IMR-90 (cell line): ENCODE measurements at regions not wholly inside any gene's neighbourhood (a gene's known extent, or its start where the extent isn't known, plus 50 kb on each side); places are given as distances from the start of the nearest gene placed in this dataset.

Experiments
- ATAC-seq: fragments of 200-7000 bp; cut with Tn5 transposase; 2 replicates; pipeline ENCODE4 v1.9.1; 2020; ENCODE audit warnings: low read depth, mild to moderate bottlenecking, moderate library complexity
- BruUV-seq: library from RNA; stranded (reverse); fragments of 400-500 nt; replicated peaks from 2 replicates; lab custom pipeline; 2021; lab: Mats Ljungman, UMichigan
- CTCF ChIA-PET: fragments of 300-600 bp; formaldehyde crosslinking; extraction: SDS; loops from one replicate; lab custom pipeline; 2021; ENCODE audit warnings: antibody characterized with exemption; lab: Yijun Ruan, JAX
- POLR2A ChIA-PET: fragments of 300-600 bp; sonication (Branson Sonifier 250); formaldehyde crosslinking; loops from one replicate; lab custom pipeline; 2022; ENCODE audit warnings: antibody characterized with exemption; ENCODE audit not compliant: unreplicated experiment; lab: Charles Lee
- DNase-seq: peaks from one replicate; pipeline ENCODE4 v3.0.0; 2013
- H2AFZ ChIP-seq: replicated peaks from 2 replicates; pipeline ENCODE3; 2013; ENCODE audit warnings: low read length, mild to moderate bottlenecking; ENCODE audit not compliant: poor library complexity
- H2AK5ac ChIP-seq: 2 replicates; pipeline ENCODE4 v1.6.1; 2013; ENCODE audit warnings: low read depth, low read length, inconsistent platforms
- H2AK9ac ChIP-seq: replicated peaks from 2 replicates; pipeline ENCODE3; 2013; ENCODE audit warnings: mild to moderate bottlenecking, low read depth, low read length, moderate library complexity; ENCODE audit not compliant: poor library complexity
- H2BK120ac ChIP-seq: 2 replicates; pipeline ENCODE4 v1.6.1; 2013; ENCODE audit warnings: low read depth, low read length, inconsistent platforms
- H2BK15ac ChIP-seq: 3 replicates; pipeline ENCODE4 v1.6.1; 2013; ENCODE audit warnings: low read depth, low read length, inconsistent platforms
- H2BK20ac ChIP-seq: 2 replicates; pipeline ENCODE4 v1.6.1; 2013; ENCODE audit warnings: low read depth, mild to moderate bottlenecking, inconsistent platforms, low read length, moderate library complexity
- H2BK5ac ChIP-seq: 2 replicates; pipeline ENCODE4 v1.6.1; 2013; ENCODE audit warnings: mild to moderate bottlenecking, low read depth, low read length, inconsistent platforms; ENCODE audit not compliant: poor library complexity, severe bottlenecking
- H3K14ac ChIP-seq: replicated peaks from 2 replicates; pipeline ENCODE4 v1.6.1; 2013; ENCODE audit warnings: low read depth, low read length, inconsistent platforms
- H3K18ac ChIP-seq: 2 replicates; pipeline ENCODE4 v1.6.1; 2013; ENCODE audit warnings: low read depth, low read length, control low read depth
- H3K23ac ChIP-seq: 2 replicates; pipeline ENCODE4 v1.6.1; 2013; ENCODE audit warnings: low read depth, low read length, inconsistent platforms
- H3K27ac ChIP-seq: 2 replicates; pipeline ENCODE4 v1.5.1; 2013; ENCODE audit warnings: mild to moderate bottlenecking, control low read depth, low read length; ENCODE audit not compliant: insufficient read depth
- H3K27me3 ChIP-seq: 2 replicates; pipeline ENCODE4 v1.6.1; 2013; ENCODE audit warnings: low read length; ENCODE audit not compliant: control insufficient read depth, insufficient read depth
- H3K36me3 ChIP-seq: 2 replicates; pipeline ENCODE4 v1.6.1; 2013; ENCODE audit warnings: low read length, mixed read lengths; ENCODE audit not compliant: control insufficient read depth, insufficient read depth
- H3K4ac ChIP-seq: 2 replicates; pipeline ENCODE4 v1.6.1; 2013; ENCODE audit warnings: low read depth, low read length, inconsistent platforms
- H3K4me1 ChIP-seq: 2 replicates; pipeline ENCODE4 v1.6.1; 2013; ENCODE audit warnings: low read length, mixed read lengths; ENCODE audit not compliant: control insufficient read depth, insufficient read depth
- H3K4me2 ChIP-seq: 2 replicates; pipeline ENCODE4 v1.6.1; 2013; ENCODE audit warnings: low read depth, mild to moderate bottlenecking, control low read depth, low read length, moderate library complexity
- H3K4me3 ChIP-seq: 2 replicates; pipeline ENCODE4 v1.5.1; 2013; ENCODE audit warnings: low read depth, mild to moderate bottlenecking, control low read depth, low read length, moderate library complexity; ENCODE audit not compliant: insufficient read depth
- H3K56ac ChIP-seq: 2 replicates; pipeline ENCODE4 v1.6.1; 2013; ENCODE audit warnings: low read length, inconsistent platforms; ENCODE audit not compliant: insufficient read depth; ENCODE audit errors: extremely low read depth
- H3K79me1 ChIP-seq, 2 experiments: 2 replicates each; pipeline ENCODE4 v1.6.1; 2013; ENCODE audit warnings: low read length in 2 of 2, inconsistent platforms in 1 of 2, low read depth in 1 of 2
- H3K9ac ChIP-seq: 2 replicates; pipeline ENCODE4 v1.6.1; 2013; ENCODE audit warnings: low read depth, low read length, control low read depth
- H3K9me1 ChIP-seq: 2 replicates; pipeline ENCODE4 v1.6.1; 2013; ENCODE audit warnings: low read length, inconsistent platforms; ENCODE audit not compliant: insufficient read depth
- H3K9me3 ChIP-seq: 2 replicates; pipeline ENCODE4 v1.6.1; 2013; ENCODE audit warnings: low read length; ENCODE audit not compliant: control insufficient read depth, insufficient read depth
- H4K20me1 ChIP-seq: 2 replicates; pipeline ENCODE4 v1.6.1; 2013; ENCODE audit warnings: low read length, inconsistent platforms; ENCODE audit not compliant: insufficient read depth
- H4K5ac ChIP-seq: 2 replicates; pipeline ENCODE4 v1.6.1; 2013; ENCODE audit warnings: mild to moderate bottlenecking, low read depth, low read length, control low read depth
- H4K8ac ChIP-seq, 2 experiments: 2 replicates each; pipeline ENCODE4 v1.6.1; 2013; ENCODE audit warnings: low read depth in 2 of 2, low read length in 2 of 2, control low read depth in 1 of 2, inconsistent platforms in 1 of 2
- H4K91ac ChIP-seq: 2 replicates; pipeline ENCODE4 v1.6.1; 2013; ENCODE audit warnings: low read depth, low read length, inconsistent platforms; ENCODE audit not compliant: insufficient read depth
- BHLHE40 ChIP-seq: fragments of 150-350 bp; IDR thresholded peaks from 2 replicates; pipeline ENCODE4 v1.6.1; 2016; ENCODE audit warnings: mild to moderate bottlenecking, low read depth, low read length
- CEBPB ChIP-seq: IDR thresholded peaks from 2 replicates; pipeline ENCODE4 v1.6.1; 2012; ENCODE audit warnings: low read depth, low read length, improper control_type of control experiment
- CHD1 ChIP-seq: IDR thresholded peaks from 2 replicates; pipeline ENCODE4 v1.6.1; 2012; ENCODE audit warnings: low read depth, low read length, improper control_type of control experiment
- FOS ChIP-seq: fragments of 150-350 bp; IDR thresholded peaks from 2 replicates; pipeline ENCODE4 v1.6.1; 2016; ENCODE audit warnings: low read depth, low read length
- MAFK ChIP-seq: IDR thresholded peaks from 2 replicates; pipeline ENCODE4 v1.6.1; 2012; ENCODE audit warnings: low read depth, low read length, improper control_type of control experiment
- MAZ ChIP-seq: IDR thresholded peaks from 2 replicates; pipeline ENCODE4 v1.6.1; 2012; ENCODE audit warnings: low read depth, mild to moderate bottlenecking, low read length, improper control_type of control experiment, moderate library complexity, borderline replicate concordance
- MXI1 ChIP-seq: IDR thresholded peaks from 2 replicates; pipeline ENCODE4 v1.6.1; 2012; ENCODE audit warnings: low read depth, mild to moderate bottlenecking, low read length, moderate library complexity, borderline replicate concordance
- POLR2A ChIP-seq: IDR thresholded peaks from 2 replicates; pipeline ENCODE4 v1.6.1; 2012; ENCODE audit warnings: mild to moderate bottlenecking, low read depth, low read length
- RAD21 ChIP-seq: IDR thresholded peaks from 2 replicates; pipeline ENCODE4 v1.6.1; 2012; ENCODE audit warnings: low read length, improper control_type of control experiment
- RFX5 ChIP-seq: IDR thresholded peaks from 2 replicates; pipeline ENCODE4 v1.8.0; 2012; ENCODE audit warnings: low read depth, mild to moderate bottlenecking, low read length, moderate library complexity
- SMC3 ChIP-seq: fragments of 150-350 bp; IDR thresholded peaks from 2 replicates; pipeline ENCODE4 v1.6.1; 2016; ENCODE audit warnings: low read depth, mild to moderate bottlenecking, antibody characterized with exemption, low read length, moderate library complexity
- USF2 ChIP-seq: fragments of 150-350 bp; IDR thresholded peaks from 2 replicates; pipeline ENCODE4 v1.6.1; 2017; ENCODE audit warnings: mild to moderate bottlenecking, antibody characterized with exemption, low read length, low read depth
- WGBS, 2 experiments: methylation state at CpG; one replicate each; pipeline versions ENCODE4 v1.1.5 to v1.1.7; 2013; ENCODE audit warnings: missing lambda C conversion rate in 2 of 2; ENCODE audit not compliant: insufficient read length in 1 of 2; ENCODE audit errors: extremely low coverage in 2 of 2; 5-methylcytosine and 5-hydroxymethylcytosine counted together
- dilution Hi-C: fragments of 300-500 bp; cut with HindIII; formaldehyde crosslinking; loops from one replicate; pipeline ENCODE4 v1.14.3; 2018; ENCODE audit warnings: low sequenced_read_pairs; ENCODE audit not compliant: unreplicated experiment
- in situ Hi-C: fragments of 300-500 bp; cut with MboI; formaldehyde crosslinking; loops from 3 replicates; pipeline ENCODE4 v1.14.3; 2019; ENCODE audit warnings: low sequenced_read_pairs, inconsistent platforms, mixed read lengths
- intact Hi-C: fragments of 100-400 bp; cut with micrococcal nuclease; formaldehyde crosslinking; loops from 2 replicates; pipeline ENCODE4 v1.10.0; 2022
- TF ChIP-seq, protein P1 (sequence below): conservative IDR thresholded peaks from 2 replicates; pipeline ENCODE4 v1.5.1; 2012; ENCODE audit warnings: mild to moderate bottlenecking, low read depth, low read length, improper control_type of control experiment
- TF ChIP-seq, protein P2 (sequence below): fragments of 150-350 bp; IDR thresholded peaks from 2 replicates; pipeline ENCODE4 v1.6.1; 2016; ENCODE audit warnings: low read depth, mild to moderate bottlenecking, low read length, moderate library complexity, borderline replicate concordance

- in situ Hi-C loops (no loop called here), intact Hi-C loops (loop anchor here (5.0 kb wide), 1 partner anchor 351 kb away; no protein-coding TSS in a partner anchor), dilution Hi-C loops (no loop called here)
- Histone ChIP-seq H3K56ac (no peak overlapping the region), H3K18ac (no peak overlapping the region), H3K4me1 (no peaks in the 10 kb centered on the region; the same call in 1 of the 2 replicates), H4K5ac (no peak overlapping the region), H3K14ac (no peak overlapping the region), H2AK9ac (peak overlapping the region; percentile 55), H3K4me3 (no peak overlapping the region), H3K9me1 (no peaks in the 10 kb centered on the region), H2AFZ (no peak overlapping the region), H4K20me1 (no peaks in the 10 kb centered on the region), H3K27ac (no peak overlapping the region), H3K23ac (no peak overlapping the region), H3K4me2 (no peak overlapping the region), H3K4ac (no peak overlapping the region), H3K36me3 (no peaks in the 10 kb centered on the region), H4K8ac (no peak overlapping the region), H2AK5ac (no peak overlapping the region), H2BK20ac (no peak overlapping the region), H3K9me3 (no peaks in the 10 kb centered on the region), H3K9ac (no peak overlapping the region), H3K27me3 (no peaks in the 10 kb centered on the region; the same call in 1 of the 2 replicates), H4K91ac (no peak overlapping the region), H2BK5ac (no peak overlapping the region), H3K79me1 (no peaks in the 10 kb centered on the region), H2BK120ac (no peak overlapping the region), H2BK15ac (no peak overlapping the region)
- 60% methylated on average over 1 of the region's 9 CpGs; no CpG with 5 or more reads in 1 of the 2 experiments for WGBS, 2 experiments
- ATAC-seq = no peak
- TF ChIP-seq MAZ = no peak
- TF ChIP-seq, protein P1, sequence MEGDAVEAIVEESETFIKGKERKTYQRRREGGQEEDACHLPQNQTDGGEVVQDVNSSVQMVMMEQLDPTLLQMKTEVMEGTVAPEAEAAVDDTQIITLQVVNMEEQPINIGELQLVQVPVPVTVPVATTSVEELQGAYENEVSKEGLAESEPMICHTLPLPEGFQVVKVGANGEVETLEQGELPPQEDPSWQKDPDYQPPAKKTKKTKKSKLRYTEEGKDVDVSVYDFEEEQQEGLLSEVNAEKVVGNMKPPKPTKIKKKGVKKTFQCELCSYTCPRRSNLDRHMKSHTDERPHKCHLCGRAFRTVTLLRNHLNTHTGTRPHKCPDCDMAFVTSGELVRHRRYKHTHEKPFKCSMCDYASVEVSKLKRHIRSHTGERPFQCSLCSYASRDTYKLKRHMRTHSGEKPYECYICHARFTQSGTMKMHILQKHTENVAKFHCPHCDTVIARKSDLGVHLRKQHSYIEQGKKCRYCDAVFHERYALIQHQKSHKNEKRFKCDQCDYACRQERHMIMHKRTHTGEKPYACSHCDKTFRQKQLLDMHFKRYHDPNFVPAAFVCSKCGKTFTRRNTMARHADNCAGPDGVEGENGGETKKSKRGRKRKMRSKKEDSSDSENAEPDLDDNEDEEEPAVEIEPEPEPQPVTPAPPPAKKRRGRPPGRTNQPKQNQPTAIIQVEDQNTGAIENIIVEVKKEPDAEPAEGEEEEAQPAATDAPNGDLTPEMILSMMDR = no peak
- TF ChIP-seq MAFK = no peak
- no peak for TF ChIP-seq FOS
- TF ChIP-seq USF2 = no peak
- no peak for TF ChIP-seq MXI1
- no peak for TF ChIP-seq POLR2A
- TF ChIP-seq, protein P2, sequence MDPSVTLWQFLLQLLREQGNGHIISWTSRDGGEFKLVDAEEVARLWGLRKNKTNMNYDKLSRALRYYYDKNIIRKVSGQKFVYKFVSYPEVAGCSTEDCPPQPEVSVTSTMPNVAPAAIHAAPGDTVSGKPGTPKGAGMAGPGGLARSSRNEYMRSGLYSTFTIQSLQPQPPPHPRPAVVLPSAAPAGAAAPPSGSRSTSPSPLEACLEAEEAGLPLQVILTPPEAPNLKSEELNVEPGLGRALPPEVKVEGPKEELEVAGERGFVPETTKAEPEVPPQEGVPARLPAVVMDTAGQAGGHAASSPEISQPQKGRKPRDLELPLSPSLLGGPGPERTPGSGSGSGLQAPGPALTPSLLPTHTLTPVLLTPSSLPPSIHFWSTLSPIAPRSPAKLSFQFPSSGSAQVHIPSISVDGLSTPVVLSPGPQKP = no peak
- no peak for TF ChIP-seq CHD1
- TF ChIP-seq RFX5 = no peak
- TF ChIP-seq BHLHE40 = no peak
- no peak for TF ChIP-seq RAD21
- no peak for TF ChIP-seq SMC3
- no peak for TF ChIP-seq CEBPB
- no peak for DNase-seq
- no TSS peak for BruUV-seq
- POLR2A ChIA-PET = no interaction called here
- CTCF ChIA-PET = no interaction called here
These were observed 367.0 kb upstream of the CADM1 start for GRCh38 chr11:115871161-115871760.
